Thyroid gland (tissue), 4 donors: ENCODE measurements at regions not wholly inside any gene's neighbourhood (a gene's known extent, or its start where the extent isn't known, plus 50 kb on each side); places are given as distances from the start of the nearest gene placed in this dataset.
"Not testable (repeated sequence)": the region's sequence is repeated elsewhere in the genome, so short reads cannot be mapped to it uniquely, and the experiment has no call there.

Experiments
- CTCF ChIP-seq, 6 experiments: fragments of 200-600 bp in 3 of 6; fragments of 450-650 bp in 3 of 6; sonication (generic) in 3 of 6; IDR thresholded peaks; one replicate each; pipeline ENCODE4 v1.5.1; 2016 to 2019; ENCODE audit warnings: antibody characterized with exemption in 6 of 6, mild to moderate bottlenecking in 2 of 6, inconsistent platforms in 1 of 6, moderate library complexity in 1 of 6
- POLR2A ChIP-seq, 2 donors: fragments of 450-650 bp; IDR thresholded peaks; one replicate each; pipeline ENCODE4 v1.6.1; 2017; ENCODE audit warnings: antibody characterized with exemption in 2 of 2, mild to moderate bottlenecking in 2 of 2, moderate library complexity in 1 of 2

GRCh38 chr3:72028307-72028706 is 243.4 kb upstream of the PROK2 start:
- not testable (repeated sequence) for TF ChIP-seq POLR2A, CTCF (IDR thresholded peaks at IDR 0.05)
